Neuronal stem cell (in vitro differentiated cells): ENCODE measurements at regions not wholly inside any gene's neighbourhood (a gene's known extent, or its start where the extent isn't known, plus 50 kb on each side); places are given as distances from the start of the nearest gene placed in this dataset.

Experiments
- DNase-seq: peaks from one replicate; pipeline ENCODE4 v3.0.0-alpha.2; 2013; ENCODE audit warnings: low spot score
- H2AFZ ChIP-seq: one replicate; pipeline ENCODE4 v1.6.1; 2013; ENCODE audit warnings: mild to moderate bottlenecking, low read length, inconsistent platforms
- H2AK5ac ChIP-seq: 2 replicates; pipeline ENCODE4 v1.6.1; 2013; ENCODE audit warnings: low read depth, mild to moderate bottlenecking, inconsistent platforms, low read length, moderate library complexity, mixed read lengths
- H2BK120ac ChIP-seq: 2 replicates; pipeline ENCODE4 v1.6.1; 2013; ENCODE audit warnings: low read depth, mild to moderate bottlenecking, inconsistent platforms, low read length, moderate library complexity, mixed read lengths
- H2BK12ac ChIP-seq: one replicate; pipeline ENCODE4 v1.6.1; 2013; ENCODE audit warnings: low read length, inconsistent platforms
- H2BK15ac ChIP-seq: 2 replicates; pipeline ENCODE4 v1.6.1; 2013; ENCODE audit warnings: mild to moderate bottlenecking, low read length, inconsistent platforms, mixed read lengths
- H2BK5ac ChIP-seq: one replicate; pipeline ENCODE4 v1.6.1; 2013; ENCODE audit warnings: inconsistent platforms, mild to moderate bottlenecking, low read length, moderate library complexity
- H3K14ac ChIP-seq: one replicate; pipeline ENCODE4 v1.6.1; 2013; ENCODE audit warnings: low read length, inconsistent platforms
- H3K18ac ChIP-seq: 2 replicates; pipeline ENCODE4 v1.6.1; 2013; ENCODE audit warnings: low read length, inconsistent platforms
- H3K23ac ChIP-seq: 2 replicates; pipeline ENCODE4 v1.6.1; 2013; ENCODE audit warnings: low read depth, mild to moderate bottlenecking, mixed read lengths, low read length, inconsistent platforms; ENCODE audit not compliant: poor library complexity
- H3K27ac ChIP-seq: replicated peaks from 3 replicates; pipeline ENCODE4 v1.5.1; 2013; ENCODE audit warnings: low read length, inconsistent platforms
- H3K27me3 ChIP-seq, 3 experiments: 2 replicates each; pipeline ENCODE4 v1.6.1; 2013; ENCODE audit warnings: low read length in 3 of 3, mild to moderate bottlenecking in 2 of 3, inconsistent platforms in 1 of 3, low read depth in 1 of 3, mixed read lengths in 1 of 3, moderate library complexity in 1 of 3; ENCODE audit not compliant: control insufficient read depth in 3 of 3, insufficient read depth in 3 of 3
- H3K36me3 ChIP-seq, 2 donors: replicated peaks in 1 of 2; 2 replicates each; pipeline ENCODE4 v1.6.1; 2013; ENCODE audit warnings: low read length in 2 of 2; ENCODE audit not compliant: control insufficient read depth in 2 of 2, insufficient read depth in 2 of 2
- H3K4ac ChIP-seq: 2 replicates; pipeline ENCODE4 v1.6.1; 2013; ENCODE audit warnings: inconsistent platforms, mild to moderate bottlenecking, low read length, moderate library complexity
- H3K4me1 ChIP-seq, 2 donors: 1 replicate in 1 of 2; 2 replicates in 1 of 2; pipeline ENCODE4 v1.6.1; 2013; ENCODE audit warnings: low read length in 2 of 2, low read depth in 1 of 2; ENCODE audit not compliant: control insufficient read depth in 2 of 2, insufficient read depth in 1 of 2
- H3K4me2 ChIP-seq: one replicate; pipeline ENCODE4 v1.6.1; 2013; ENCODE audit warnings: mild to moderate bottlenecking, low read length, inconsistent platforms; ENCODE audit not compliant: insufficient read depth, poor library complexity, severe bottlenecking
- H3K4me3 ChIP-seq, 2 donors: 2 replicates each; pipeline ENCODE4 v1.5.1; 2013; ENCODE audit warnings: low read length in 2 of 2, mild to moderate bottlenecking in 2 of 2, inconsistent platforms in 1 of 2, moderate library complexity in 1 of 2
- H3K79me1 ChIP-seq: one replicate; pipeline ENCODE4 v1.6.1; 2013; ENCODE audit warnings: low read depth, mild to moderate bottlenecking, inconsistent platforms, low read length, moderate library complexity
- H3K9ac ChIP-seq: one replicate; pipeline ENCODE4 v1.6.1; 2013; ENCODE audit warnings: mild to moderate bottlenecking, low read depth, low read length, inconsistent platforms; ENCODE audit not compliant: poor library complexity
- H3K9me3 ChIP-seq, 2 donors: replicated peaks in 1 of 2; 2 replicates each; pipeline versions ENCODE3 to v1.6.1; 2013; ENCODE audit warnings: low read length in 2 of 2, mild to moderate bottlenecking in 2 of 2, inconsistent platforms in 1 of 2, low read depth in 1 of 2, mixed read lengths in 1 of 2, moderate library complexity in 1 of 2; ENCODE audit not compliant: control insufficient read depth in 2 of 2, insufficient read depth in 1 of 2
- H4K8ac ChIP-seq: one replicate; pipeline ENCODE4 v1.6.1; 2013; ENCODE audit warnings: low read depth, mild to moderate bottlenecking, inconsistent platforms, low read length, moderate library complexity
- H4K91ac ChIP-seq: one replicate; pipeline ENCODE4 v1.6.1; 2013; ENCODE audit warnings: low read length, low read depth, mild to moderate bottlenecking, inconsistent platforms; ENCODE audit not compliant: poor library complexity
- WGBS, 2 donors: extraction: QIAGEN DNeasy Blood & Tissue Kit; methylation state at CpG; one replicate each; pipeline ENCODE4 v1.1.7; 2013; ENCODE audit warnings: missing lambda C conversion rate in 2 of 2, mixed read lengths in 1 of 2; ENCODE audit not compliant: insufficient read length in 2 of 2, insufficient replicate concordance in 1 of 2; ENCODE audit errors: extremely low coverage in 2 of 2; 5-methylcytosine and 5-hydroxymethylcytosine counted together

DNA sequence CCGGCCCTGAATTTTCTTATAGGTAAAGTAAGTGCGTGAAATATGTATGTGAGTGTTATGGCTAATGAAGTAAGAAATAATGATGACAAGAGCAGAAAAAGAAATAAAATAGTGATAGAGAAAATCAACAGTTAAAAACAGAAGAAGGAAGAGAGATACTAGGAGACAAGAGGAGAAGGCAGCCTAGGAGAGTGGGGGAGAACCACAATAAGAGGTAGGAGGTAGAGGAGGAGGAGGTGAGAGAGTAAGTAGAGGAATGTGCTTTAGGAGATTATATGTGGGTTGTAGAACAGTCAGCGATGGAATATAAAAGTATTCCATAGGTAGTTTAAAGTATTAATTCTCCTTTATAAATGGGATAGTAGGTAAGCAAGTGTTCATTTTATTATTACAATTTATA lies 861.5 kb upstream of the B3GALT2 start:
- no peak overlapping the region for H3K4me3 ChIP-seq
- H3K27ac ChIP-seq: no peak overlapping the region
- no peaks in the 10 kb centered on the region for H3K79me1 ChIP-seq
- no peak overlapping the region for H3K23ac ChIP-seq
- no peak overlapping the region for H3K4ac ChIP-seq
- no peak overlapping the region for H2AFZ ChIP-seq
- no peaks in the 10 kb centered on the region for H3K9me3 ChIP-seq
- WGBS, 2 donors: 100% methylated on average over 1 of the region's 3 CpGs; no CpG with 5 or more reads in 1 of the 2 donors
- no peak overlapping the region for H3K4me2 ChIP-seq
- no peak overlapping the region for H3K18ac ChIP-seq
- no peak overlapping the region for H2BK120ac ChIP-seq
- H3K9ac ChIP-seq: no peak overlapping the region
- H4K91ac ChIP-seq: no peak overlapping the region
- no peaks in the 10 kb centered on the region for H3K27me3 ChIP-seq
- H2BK5ac ChIP-seq: no peak overlapping the region
- no peaks in the 10 kb centered on the region for H3K4me1 ChIP-seq
- H2BK12ac ChIP-seq: no peak overlapping the region
- H2AK5ac ChIP-seq: no peak overlapping the region
- H3K36me3 ChIP-seq: no peaks in the 10 kb centered on the region
- no peak for DNase-seq
- H2BK15ac ChIP-seq: no peak overlapping the region
- no peak overlapping the region for H3K14ac ChIP-seq
- no peak overlapping the region for H4K8ac ChIP-seq

DNA sequence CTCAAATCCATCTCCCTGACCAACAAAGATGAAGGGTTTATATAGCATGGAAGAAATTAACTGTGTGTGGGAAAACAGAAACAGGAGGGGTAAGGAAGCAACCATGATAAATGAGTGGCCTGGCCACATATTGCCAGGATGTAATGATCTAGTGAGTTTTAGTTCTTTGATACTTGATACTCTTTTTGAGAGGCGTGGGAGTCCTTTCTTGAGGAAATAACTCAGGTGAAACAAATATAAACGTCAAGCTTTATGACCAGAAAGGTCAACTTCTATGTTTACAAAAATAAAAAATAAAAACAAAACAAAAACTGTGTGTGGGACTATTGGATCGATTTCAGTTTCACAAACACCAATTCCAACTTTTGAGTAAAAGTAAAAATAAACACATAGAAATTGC lies 860.8 kb upstream of the B3GALT2 start:
- Histone ChIP-seq H2BK120ac (no peak overlapping the region), H3K23ac (no peak overlapping the region), H2BK5ac (no peak overlapping the region), H2BK15ac (no peak overlapping the region), H2AFZ (no peak overlapping the region), H3K4me2 (no peak overlapping the region), H3K18ac (no peak overlapping the region), H3K4ac (no peak overlapping the region), H2BK12ac (no peak overlapping the region), H3K27ac (no peak overlapping the region), H4K91ac (no peak overlapping the region), H3K36me3 (no peaks in the 10 kb centered on the region), H3K4me3 (no peak overlapping the region), H4K8ac (no peak overlapping the region), H2AK5ac (no peak overlapping the region), H3K4me1 (no peaks in the 10 kb centered on the region), H3K9ac (no peak overlapping the region), H3K79me1 (no peaks in the 10 kb centered on the region), H3K27me3 (no peaks in the 10 kb centered on the region), H3K9me3 (no peaks in the 10 kb centered on the region), H3K14ac (no peak overlapping the region)
- DNase-seq: no peak
- no CpG with 5 or more reads among the region's 3 CpGs for WGBS, 2 donors

DNA sequence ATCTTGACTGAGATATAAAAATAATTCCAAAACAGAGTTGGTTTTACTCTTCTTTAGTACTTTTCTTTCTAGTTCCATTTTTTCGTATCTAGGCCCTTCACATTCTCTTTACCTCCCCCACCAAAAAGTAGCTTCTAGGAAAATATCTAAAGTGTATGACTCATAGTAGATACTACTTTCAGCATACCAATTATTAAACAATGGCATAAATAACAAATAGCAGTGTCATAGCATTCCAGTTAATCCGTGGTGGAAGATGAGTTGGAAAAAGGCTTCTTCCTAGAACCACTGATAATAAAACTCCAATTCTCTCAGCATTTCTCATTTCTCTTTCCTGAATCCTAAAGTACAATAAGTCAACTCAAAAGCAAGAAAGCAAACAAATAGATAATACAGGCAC lies 859.0 kb upstream of the B3GALT2 start:
- Histone ChIP-seq H3K4me3 (no peak overlapping the region), H3K9ac (no peak overlapping the region), H3K4ac (no peak overlapping the region), H3K14ac (no peak overlapping the region), H2BK5ac (no peak overlapping the region), H2BK15ac (no peak overlapping the region), H3K27me3 (no peaks in the 10 kb centered on the region), H3K18ac (no peak overlapping the region), H4K8ac (no peak overlapping the region), H2AFZ (no peak overlapping the region), H3K4me1 (no peaks in the 10 kb centered on the region), H3K79me1 (no peaks in the 10 kb centered on the region), H3K27ac (no peak overlapping the region), H3K4me2 (no peak overlapping the region), H2AK5ac (no peak overlapping the region), H2BK120ac (no peak overlapping the region), H3K36me3 (no peaks in the 10 kb centered on the region), H3K23ac (no peak overlapping the region), H3K9me3 (no peaks in the 10 kb centered on the region), H2BK12ac (no peak overlapping the region), H4K91ac (no peak overlapping the region)
- no CpG with 5 or more reads among the region's 2 CpGs for WGBS, 2 donors
- no peak for DNase-seq

DNA sequence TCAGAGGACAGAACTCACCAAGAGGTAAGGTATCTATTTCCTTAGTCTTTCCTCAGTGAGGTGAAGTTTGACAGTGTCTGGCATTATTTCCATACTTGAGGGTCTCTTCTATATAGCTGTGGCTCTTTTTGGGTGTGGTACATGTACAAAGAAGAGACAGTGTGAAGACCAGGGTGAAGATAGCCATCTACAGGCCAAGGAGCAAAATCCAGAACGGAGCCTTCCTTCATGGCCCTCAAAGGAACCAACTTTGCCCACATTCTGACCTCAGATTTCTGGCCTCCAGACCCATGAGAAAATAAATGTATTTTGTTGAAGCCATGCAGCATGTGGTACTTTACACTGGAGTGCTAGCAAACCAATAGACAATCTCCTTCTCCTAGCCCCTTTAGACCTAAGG lies 858.5 kb upstream of the B3GALT2 start:
- no peaks in the 10 kb centered on the region for H3K36me3 ChIP-seq
- no peak overlapping the region for H3K23ac ChIP-seq

More for the DNA sequence above, 858.5 kb upstream of the B3GALT2 start:
- no peak overlapping the region for H2BK15ac ChIP-seq
- H3K27ac ChIP-seq: no peak overlapping the region
- H3K9ac ChIP-seq: no peak overlapping the region
- H3K14ac ChIP-seq: no peak overlapping the region
- H3K18ac ChIP-seq: no peak overlapping the region
- H2BK5ac ChIP-seq: no peak overlapping the region
- H2BK120ac ChIP-seq: no peak overlapping the region
- H4K91ac ChIP-seq: no peak overlapping the region
- no peaks in the 10 kb centered on the region for H3K79me1 ChIP-seq
- no CpG with 5 or more reads among the region's 1 CpG for WGBS, 2 donors
- no peak overlapping the region for H3K4ac ChIP-seq
- no peak overlapping the region for H3K4me3 ChIP-seq
- no peak for DNase-seq
- no peak overlapping the region for H3K4me2 ChIP-seq
- no peak overlapping the region for H2BK12ac ChIP-seq
- no peaks in the 10 kb centered on the region for H3K4me1 ChIP-seq
- H2AK5ac ChIP-seq: no peak overlapping the region
- H3K9me3 ChIP-seq: no peaks in the 10 kb centered on the region
- H4K8ac ChIP-seq: no peak overlapping the region
- no peak overlapping the region for H2AFZ ChIP-seq
- no peaks in the 10 kb centered on the region for H3K27me3 ChIP-seq
